Superior temporal gyrus (tissue), 1 donor: ENCODE measurements at regions not wholly inside any gene's neighbourhood (a gene's known extent, or its start where the extent isn't known, plus 50 kb on each side); places are given as distances from the start of the nearest gene placed in this dataset.
"Not testable (repeated sequence)": the region's sequence is repeated elsewhere in the genome, so short reads cannot be mapped to it uniquely, and the experiment has no call there.

Experiments
- DNase-seq: peaks from one replicate; pipeline ENCODE4 v3.0.0-alpha.2; 2016; ENCODE audit errors: extremely low spot score

DNA sequence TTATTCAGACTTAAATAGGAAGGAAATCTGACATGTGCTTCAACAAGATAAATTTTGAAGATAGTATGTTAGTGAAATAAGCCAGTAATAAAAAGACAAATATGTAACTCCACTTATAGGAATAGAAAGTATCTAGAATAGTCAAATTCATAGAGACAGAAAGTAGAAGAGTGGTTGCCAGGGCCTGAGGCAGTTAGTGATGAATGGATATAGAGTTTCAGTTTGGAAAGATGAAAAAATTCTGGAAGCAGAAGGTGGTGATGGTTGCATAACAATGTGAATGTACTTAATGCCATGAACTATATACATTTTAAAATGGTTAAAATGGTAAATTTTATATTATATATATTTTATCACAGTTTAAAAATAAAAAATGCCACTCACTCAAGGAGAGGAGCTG is 54.3 kb downstream of the HAND2 start:
- DNase-seq = no peak

DNA sequence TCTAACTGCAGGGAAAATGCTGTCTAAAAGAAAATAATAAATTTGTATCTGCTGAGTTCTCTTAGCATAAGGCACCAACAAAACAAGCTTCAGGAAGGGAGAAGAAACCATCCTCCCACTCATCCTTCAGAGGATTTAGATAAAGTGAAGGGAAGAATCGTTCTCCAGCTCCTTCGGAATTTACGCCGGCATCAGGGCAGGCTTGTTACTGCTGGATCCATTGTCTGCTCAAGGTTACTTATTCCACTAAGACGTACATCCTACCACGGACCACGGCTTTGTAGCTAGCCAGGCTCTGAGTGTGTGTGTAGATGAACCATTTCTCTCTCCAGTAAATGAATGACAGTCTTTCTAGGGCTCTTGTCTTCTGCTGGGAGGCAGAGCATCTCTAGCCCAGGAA is 60.4 kb downstream of the HAND2 start:
- no peak for DNase-seq

DNA sequence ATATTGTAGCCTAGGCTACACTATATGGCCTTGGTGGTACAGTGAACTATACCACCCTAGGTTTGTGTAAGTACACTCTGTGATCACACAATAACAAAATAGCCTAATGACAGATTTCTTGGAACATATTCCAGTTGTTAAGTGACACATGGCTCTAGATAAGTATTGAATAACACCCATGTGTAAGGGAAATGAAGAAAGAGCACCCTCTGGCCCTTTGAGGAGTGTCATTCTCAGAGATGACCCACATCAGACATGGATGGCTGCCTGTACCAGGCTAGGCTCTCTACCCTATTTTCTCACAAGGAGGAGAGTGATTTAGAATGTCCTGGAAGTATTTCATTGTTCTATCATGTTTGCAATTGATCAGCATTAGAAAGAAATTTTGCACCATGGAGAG is 61.7 kb downstream of the HAND2 start:
- no peak for DNase-seq

DNA sequence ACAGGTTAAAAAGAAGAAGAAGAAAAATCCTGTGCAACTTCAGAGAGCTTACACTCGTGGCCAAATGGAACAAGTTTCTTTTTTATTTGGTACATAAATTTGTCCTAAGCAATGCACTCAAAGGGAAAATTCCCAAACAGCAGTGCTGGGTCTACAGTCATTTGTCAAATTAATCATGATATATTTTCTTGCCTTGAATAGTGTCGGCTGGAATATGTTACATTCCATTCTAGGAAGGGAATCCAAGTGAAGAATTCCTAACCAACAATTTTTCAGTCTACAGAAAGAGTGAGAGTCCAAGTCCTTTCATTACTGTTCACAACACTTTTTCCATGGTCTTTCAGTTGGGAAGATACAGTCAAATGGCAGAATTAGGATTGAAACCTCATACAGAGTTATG is 63.9 kb downstream of the HAND2 start:
- DNase-seq = no peak

DNA sequence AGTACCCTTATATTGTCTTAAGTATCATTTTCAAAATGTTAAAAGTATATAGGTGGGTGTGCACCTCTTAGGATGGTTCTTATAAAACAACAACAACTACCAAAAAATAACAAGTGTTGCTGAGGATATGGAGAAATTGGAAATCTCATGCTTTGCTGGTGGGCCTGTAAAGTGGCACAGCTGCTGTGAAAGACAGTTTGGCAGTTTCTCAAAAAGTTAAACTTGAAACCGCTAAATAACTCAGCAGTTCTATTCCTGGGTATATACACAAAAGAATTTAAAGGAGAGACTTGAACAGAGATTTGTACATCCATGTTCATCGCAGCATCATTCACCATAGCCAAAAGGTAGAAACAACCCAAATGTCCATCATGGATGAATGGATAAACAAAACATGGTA is 65.5 kb downstream of the HAND2 start:
- no peak for DNase-seq

DNA sequence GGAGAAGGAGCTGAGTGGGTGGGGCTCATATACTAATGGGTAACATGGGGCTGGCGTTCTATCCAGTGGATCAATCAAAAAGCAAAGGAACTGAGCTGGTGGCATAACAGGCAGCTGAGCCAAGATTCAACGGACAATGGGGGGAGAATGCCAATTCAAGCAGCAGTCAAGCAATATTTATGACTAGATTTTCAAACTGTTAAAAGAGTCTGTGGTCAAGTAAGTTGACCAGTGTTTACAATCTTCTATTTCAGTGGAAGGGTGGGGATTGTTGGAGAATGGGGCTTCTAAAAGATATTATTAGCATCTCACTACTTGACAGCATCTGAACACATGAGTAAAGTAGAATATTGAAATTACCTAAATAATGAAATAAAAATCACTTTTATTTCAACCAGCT is 64.9 kb upstream of the SCRG1 start:
- DNase-seq = no peak

DNA sequence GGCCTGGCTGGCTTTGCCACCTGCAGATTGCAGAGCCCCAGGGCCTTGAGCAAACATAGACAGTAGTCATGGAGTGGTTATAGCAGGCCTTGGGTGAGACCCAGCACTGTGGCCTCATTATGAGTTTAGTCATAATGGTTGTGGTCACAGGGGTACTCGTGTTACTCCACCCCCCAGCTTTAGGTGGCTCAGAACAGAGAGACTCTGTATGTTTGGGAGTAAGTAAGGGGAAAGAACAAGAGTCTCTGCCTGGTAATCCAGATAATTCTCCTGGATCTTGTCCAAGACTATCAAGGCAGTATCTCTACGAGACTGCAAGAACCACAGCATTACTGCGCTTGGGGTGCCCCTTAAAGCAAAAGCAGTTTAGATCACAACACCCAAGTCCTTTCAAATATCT is 62.3 kb upstream of the SCRG1 start:
- DNase-seq = no peak

DNA sequence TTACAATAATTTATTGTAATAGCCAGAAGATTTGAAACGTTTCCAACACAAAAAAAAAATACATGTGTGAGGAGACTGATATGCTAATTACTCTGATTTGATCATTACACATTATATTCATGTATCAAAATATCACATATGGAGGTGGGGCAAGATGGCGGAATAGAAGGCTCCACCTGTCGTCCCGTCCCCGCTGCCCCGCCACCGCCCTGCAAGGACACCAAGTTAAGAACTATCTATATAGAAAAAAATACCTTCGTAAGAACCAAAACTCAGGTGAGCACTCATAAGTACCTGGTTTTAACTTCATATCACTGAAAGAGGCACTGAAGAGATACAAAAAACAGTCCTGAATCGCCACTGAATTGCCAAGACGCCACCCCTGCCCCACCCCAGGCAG is 60.9 kb upstream of the SCRG1 start:
- DNase-seq = no peak

DNA sequence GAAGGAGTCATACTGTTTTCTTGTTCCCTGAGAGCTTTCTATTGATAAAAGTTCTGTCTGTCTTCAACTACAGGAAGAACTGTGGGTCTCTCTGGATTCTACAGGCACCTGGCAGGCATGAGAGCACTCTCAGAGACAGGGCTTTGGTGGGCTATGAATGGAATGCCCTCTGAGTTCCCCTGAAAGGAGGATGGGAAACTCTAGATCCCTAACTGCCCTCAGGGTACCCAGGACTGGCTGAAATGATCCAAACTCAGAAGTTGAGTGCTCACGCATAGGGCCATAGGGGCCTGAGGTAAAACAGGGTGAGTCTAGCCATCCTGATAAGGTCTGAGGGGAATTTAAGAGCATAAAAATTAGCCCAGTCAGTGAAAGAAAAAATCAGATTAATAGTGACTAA is 59.0 kb upstream of the SCRG1 start:
- no peak for DNase-seq

DNA sequence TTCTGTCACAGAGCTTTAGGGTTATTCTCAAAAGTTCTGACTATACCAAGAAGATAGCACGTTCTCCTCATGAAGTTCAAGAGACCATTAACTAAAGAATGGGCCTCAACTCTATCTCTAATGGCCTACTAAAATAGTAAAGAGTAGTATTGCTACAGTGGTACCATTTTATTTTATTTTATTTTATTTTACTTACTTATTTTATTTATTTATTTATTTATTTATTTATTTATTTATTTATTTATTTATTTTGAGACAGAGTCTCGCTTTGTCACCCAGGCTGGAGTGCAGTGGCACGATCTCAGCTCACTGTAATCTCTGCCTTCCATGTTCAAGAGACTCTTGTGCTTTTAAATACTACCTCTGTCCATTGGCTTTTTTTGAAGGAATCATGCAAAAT is 52.5 kb upstream of the SCRG1 start:
- DNase-seq = not testable (repeated sequence)

DNA sequence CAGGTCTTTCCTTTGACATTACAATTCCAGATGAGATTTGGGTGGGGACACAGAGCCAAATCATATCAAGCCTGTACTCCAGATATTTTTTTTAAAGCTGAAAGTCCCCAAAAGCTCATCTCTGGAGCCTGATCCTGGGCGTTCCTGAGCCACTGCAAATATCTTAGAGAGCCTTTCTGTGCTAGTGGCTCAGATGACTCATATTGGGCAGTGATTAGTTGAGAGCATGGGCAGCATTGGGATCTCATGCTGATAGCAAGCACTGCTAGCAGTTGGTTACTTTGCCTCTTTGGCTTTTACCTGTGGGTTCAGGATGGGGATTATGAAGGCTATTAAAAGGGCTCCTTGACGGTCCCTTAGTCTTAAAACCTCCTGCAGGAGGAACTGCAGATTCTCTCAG is 51.4 kb upstream of the SCRG1 start:
- DNase-seq = no peak

DNA sequence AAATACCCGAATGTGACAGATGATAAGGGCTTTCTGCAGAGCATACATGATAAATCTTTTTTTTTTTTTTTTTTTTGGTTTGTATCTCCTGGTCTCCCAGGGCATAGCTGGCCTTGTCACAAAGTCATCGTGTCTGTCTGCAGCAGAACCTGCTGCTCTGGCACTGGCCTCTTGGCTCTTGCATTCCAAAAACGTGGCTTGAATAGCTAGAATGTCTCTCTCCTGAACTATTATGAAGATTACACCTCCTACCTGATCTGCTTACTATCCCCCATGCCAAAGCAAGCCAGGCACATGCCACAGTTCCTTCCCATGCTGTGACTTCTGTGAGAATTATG is 50.4 kb upstream of the SCRG1 start:
- DNase-seq = no peak

DNA sequence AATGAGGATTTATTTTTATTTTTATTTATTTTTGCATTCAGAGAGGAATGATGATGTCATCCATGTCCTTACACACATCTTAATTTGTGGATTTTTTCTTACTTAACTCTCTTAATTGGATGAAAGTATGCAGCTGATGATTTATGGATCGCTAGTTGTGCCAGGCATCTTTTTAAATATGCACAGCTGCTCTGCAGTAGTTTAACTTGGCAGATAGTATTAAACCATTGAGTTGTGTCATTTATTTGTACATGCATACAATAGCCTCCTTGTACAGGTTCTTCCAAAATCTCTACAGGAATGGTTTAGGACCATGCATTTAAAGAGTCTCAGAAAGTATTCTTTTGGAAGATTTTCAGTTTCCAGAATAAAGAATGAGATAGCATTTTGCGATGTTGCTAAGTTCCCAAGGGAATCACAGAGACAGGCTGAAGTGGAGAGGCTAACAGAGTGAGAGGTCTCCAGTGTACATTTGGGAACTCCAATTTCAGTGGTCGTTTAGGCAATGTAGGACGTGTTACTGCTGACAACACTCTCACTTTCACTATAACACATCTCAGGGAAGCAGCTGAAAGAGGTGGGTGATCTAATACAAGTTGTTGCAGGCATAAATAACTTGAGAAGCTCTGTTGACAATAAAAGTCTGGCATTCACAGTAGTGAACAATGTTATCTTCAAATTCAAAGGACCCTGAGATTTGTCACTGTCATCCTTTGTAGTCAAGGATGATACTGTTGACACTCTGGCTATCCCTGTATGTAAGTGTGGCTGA is 49.9 kb upstream of the SCRG1 start:
- DNase-seq = peak; percentile 64
